ENCODE measurements at regions not wholly inside any gene's neighbourhood (a gene's known extent, or its start where the extent isn't known, plus 50 kb on each side); places are given as distances from the start of the nearest gene placed in this dataset.

DNA sequence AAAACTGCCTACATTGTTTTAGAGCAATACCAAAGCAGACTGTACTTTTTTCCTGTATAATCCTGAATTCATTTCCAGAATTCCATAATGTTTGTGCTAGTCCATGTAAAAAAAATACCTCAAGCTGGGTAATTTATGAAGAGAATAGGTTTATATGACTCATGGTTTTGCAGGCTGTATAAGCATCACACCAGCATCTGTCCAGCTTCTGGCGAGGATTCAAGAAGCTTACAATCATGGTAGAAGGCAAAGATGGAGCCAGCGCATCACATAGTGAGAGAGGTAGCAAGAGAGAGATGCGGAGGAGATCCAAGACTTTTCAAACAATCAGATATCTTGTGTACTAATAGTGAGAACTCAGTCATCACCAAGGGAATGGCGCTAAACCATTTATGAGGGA lies 280.3 kb upstream of the CDH9 start:
- no peak overlapping the region for H3K4me3 ChIP-seq (ENCODE audit: low read depth in 1 of 2, low read length in 2 of 2)
- no peaks in the 10 kb centered on the region for H4K20me1 ChIP-seq (ENCODE audit: insufficient read depth, low read length)
- H3K27ac ChIP-seq (ENCODE audit: low read length) = no peak overlapping the region
- H3K36me3 ChIP-seq (ENCODE audit: insufficient read depth, low read length) = no peaks in the 10 kb centered on the region
- DNase-seq = no peak
- no peak overlapping the region for H3K4me2 ChIP-seq (ENCODE audit: insufficient read depth, low read length)
- H3K4me1 ChIP-seq (ENCODE audit: insufficient read depth, low read length) = no peaks in the 10 kb centered on the region
- no peak overlapping the region for H2AFZ ChIP-seq (ENCODE audit: low read depth, low read length)
- TF ChIP-seq EZH2 (IDR thresholded peaks at IDR 0.05; ENCODE audit: borderline replicate concordance, low read depth, low read length, severe bottlenecking) = no peak
- TF ChIP-seq CTCF (IDR thresholded peaks at IDR 0.05; ENCODE audit: borderline replicate concordance, extremely low read depth, low read length, poor library complexity, severe bottlenecking) = no peak
- H3K9me3 ChIP-seq (ENCODE audit: insufficient read depth, low read length, severe bottlenecking) = no peaks in the 10 kb centered on the region
- ATAC-seq (ENCODE audit: insufficient read depth, low read depth) = no peak
- no peaks in the 10 kb centered on the region for H3K79me2 ChIP-seq (ENCODE audit: insufficient read depth, low read length)
- H3K27me3 ChIP-seq (ENCODE audit: insufficient read depth, low read length, poor library complexity) = no peaks in the 10 kb centered on the region
- H3K9ac ChIP-seq (ENCODE audit: low read depth, low read length) = no peak overlapping the region

DNA sequence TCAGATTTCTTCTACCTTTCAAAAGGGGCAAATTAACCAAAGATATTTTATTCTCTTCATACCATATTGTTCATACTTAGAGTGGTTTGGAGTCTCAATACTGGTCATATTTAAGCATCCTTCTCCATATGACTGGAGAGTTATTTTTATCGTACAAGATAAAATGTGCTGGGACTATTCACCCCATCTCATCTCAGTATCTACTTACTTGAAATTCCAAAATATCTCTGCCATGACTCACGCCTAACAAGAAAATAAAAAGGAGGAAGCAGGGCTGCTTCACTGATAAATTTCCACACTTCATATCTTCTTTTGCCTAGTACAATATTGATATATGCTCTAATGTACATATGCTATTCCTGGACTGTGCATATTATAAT lies 277.9 kb upstream of the CDH9 start:
- no peaks in the 10 kb centered on the region for H4K20me1 ChIP-seq (ENCODE audit: insufficient read depth, low read length)
- no peak for TF ChIP-seq EZH2 (IDR thresholded peaks at IDR 0.05; ENCODE audit: borderline replicate concordance, low read depth, low read length, severe bottlenecking)
- no peak for ATAC-seq (ENCODE audit: insufficient read depth, low read depth)
- H3K4me1 ChIP-seq (ENCODE audit: insufficient read depth, low read length) = no peaks in the 10 kb centered on the region
- H3K27ac ChIP-seq (ENCODE audit: low read length) = no peak overlapping the region
- DNase-seq = no peak
- H2AFZ ChIP-seq (ENCODE audit: low read depth, low read length) = no peak overlapping the region
- H3K9ac ChIP-seq (ENCODE audit: low read depth, low read length) = no peak overlapping the region
- H3K79me2 ChIP-seq (ENCODE audit: insufficient read depth, low read length) = no peaks in the 10 kb centered on the region
- no peaks in the 10 kb centered on the region for H3K9me3 ChIP-seq (ENCODE audit: insufficient read depth, low read length, severe bottlenecking)
- no peak overlapping the region for H3K4me2 ChIP-seq (ENCODE audit: insufficient read depth, low read length)
- H3K36me3 ChIP-seq (ENCODE audit: insufficient read depth, low read length) = no peaks in the 10 kb centered on the region
- H3K27me3 ChIP-seq (ENCODE audit: insufficient read depth, low read length, poor library complexity) = no peaks in the 10 kb centered on the region
- H3K4me3 ChIP-seq (ENCODE audit: low read depth in 1 of 2, low read length in 2 of 2) = no peak overlapping the region

DNA sequence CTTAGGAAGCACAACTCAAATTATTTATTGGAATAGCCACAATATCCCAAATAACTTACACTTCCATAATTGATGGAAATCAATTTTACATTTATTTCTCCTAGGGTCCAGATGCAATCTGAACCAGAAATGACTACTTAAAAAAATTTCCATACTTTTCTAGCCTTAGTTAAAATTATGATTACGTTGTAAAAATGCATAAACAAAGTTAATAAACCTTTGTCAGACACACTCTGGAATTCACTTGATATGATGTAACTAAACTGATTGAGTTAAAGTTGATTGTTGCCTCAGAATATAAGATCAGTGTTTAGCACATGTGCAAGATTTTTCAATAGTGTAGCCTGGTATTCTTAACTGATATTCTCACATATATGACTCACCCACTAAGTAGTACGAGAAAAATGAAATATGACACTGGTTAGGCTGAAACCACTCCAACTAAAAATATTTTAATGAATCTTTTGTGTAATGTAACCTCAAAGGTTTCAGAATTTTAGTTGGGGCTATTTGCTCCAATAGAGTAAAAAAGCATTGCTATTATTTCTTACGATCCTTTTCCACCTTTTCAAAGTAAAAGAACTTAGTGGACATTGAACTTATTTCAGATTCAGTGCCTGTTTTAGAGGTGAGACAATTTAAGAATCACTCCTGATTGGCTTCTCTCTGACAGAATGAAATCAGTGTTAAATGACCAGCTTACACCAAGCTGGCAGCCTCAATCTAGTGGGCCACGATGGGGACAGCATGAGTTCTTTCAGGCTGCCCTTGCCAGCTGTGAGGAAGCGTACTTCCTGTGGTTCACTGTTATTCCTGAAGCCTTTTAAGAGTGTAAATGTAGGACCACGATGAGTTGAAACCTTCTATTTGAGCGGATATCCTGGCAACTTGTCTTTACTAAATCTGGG lies 277.2 kb upstream of the CDH9 start:
- no peak overlapping the region for H3K4me3 ChIP-seq (ENCODE audit: low read depth in 1 of 2, low read length in 2 of 2)
- H4K20me1 ChIP-seq (ENCODE audit: insufficient read depth, low read length) = no peaks in the 10 kb centered on the region
- TF ChIP-seq EZH2 (IDR thresholded peaks at IDR 0.05; ENCODE audit: borderline replicate concordance, low read depth, low read length, severe bottlenecking) = no peak
- H3K79me2 ChIP-seq (ENCODE audit: insufficient read depth, low read length) = no peaks in the 10 kb centered on the region
- H3K4me2 ChIP-seq (ENCODE audit: insufficient read depth, low read length) = no peak overlapping the region
- H2AFZ ChIP-seq (ENCODE audit: low read depth, low read length) = no peak overlapping the region
- ATAC-seq (ENCODE audit: insufficient read depth, low read depth) = no peak
- no peaks in the 10 kb centered on the region for H3K27me3 ChIP-seq (ENCODE audit: insufficient read depth, low read length, poor library complexity)
- no peak overlapping the region for H3K9ac ChIP-seq (ENCODE audit: low read depth, low read length)
- no peaks in the 10 kb centered on the region for H3K9me3 ChIP-seq (ENCODE audit: insufficient read depth, low read length, severe bottlenecking)
- H3K27ac ChIP-seq (ENCODE audit: low read length) = no peak overlapping the region
- no peaks in the 10 kb centered on the region for H3K36me3 ChIP-seq (ENCODE audit: insufficient read depth, low read length)
- DNase-seq = no peak
- H3K4me1 ChIP-seq (ENCODE audit: insufficient read depth, low read length) = no peaks in the 10 kb centered on the region

DNA sequence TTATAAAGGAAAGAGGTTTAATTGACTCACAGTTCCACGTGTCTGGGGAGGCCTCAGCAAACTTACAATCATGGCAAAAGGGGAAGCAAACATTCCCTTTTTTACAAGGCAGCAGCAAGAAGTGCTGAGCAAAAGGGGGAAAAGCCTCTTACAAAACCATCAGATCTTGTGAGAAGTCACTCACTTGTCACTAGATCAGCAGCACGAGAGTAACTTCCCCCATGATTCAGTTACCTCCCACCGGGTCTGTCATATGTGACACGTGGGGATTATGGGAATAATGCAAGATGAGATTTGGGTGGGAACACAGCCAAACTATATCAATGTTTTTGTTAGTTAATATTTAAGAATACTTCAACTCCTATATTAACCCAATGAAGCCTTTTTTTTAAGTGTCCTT lies 275.2 kb upstream of the CDH9 start:
- no peaks in the 10 kb centered on the region for H3K27me3 ChIP-seq (ENCODE audit: insufficient read depth, low read length, poor library complexity)
- H3K27ac ChIP-seq (ENCODE audit: low read length) = no peak overlapping the region
- DNase-seq (no peak), ATAC-seq (ENCODE audit: insufficient read depth, low read depth) (no peak)
- TF ChIP-seq CTCF (IDR thresholded peaks at IDR 0.05; ENCODE audit: borderline replicate concordance, extremely low read depth, low read length, poor library complexity, severe bottlenecking) (no peak), EZH2 (IDR thresholded peaks at IDR 0.05; ENCODE audit: borderline replicate concordance, low read depth, low read length, severe bottlenecking) (no peak)
- H3K4me3 ChIP-seq (ENCODE audit: low read depth in 1 of 2, low read length in 2 of 2) = no peak overlapping the region
- H3K4me1 ChIP-seq (ENCODE audit: insufficient read depth, low read length) = no peaks in the 10 kb centered on the region
- H3K36me3 ChIP-seq (ENCODE audit: insufficient read depth, low read length) = no peaks in the 10 kb centered on the region
- H3K9ac ChIP-seq (ENCODE audit: low read depth, low read length) = no peak overlapping the region
- no peak overlapping the region for H2AFZ ChIP-seq (ENCODE audit: low read depth, low read length)
- no peaks in the 10 kb centered on the region for H3K79me2 ChIP-seq (ENCODE audit: insufficient read depth, low read length)
- H3K9me3 ChIP-seq (ENCODE audit: insufficient read depth, low read length, severe bottlenecking) = no peaks in the 10 kb centered on the region
- no peak overlapping the region for H3K4me2 ChIP-seq (ENCODE audit: insufficient read depth, low read length)
- no peaks in the 10 kb centered on the region for H4K20me1 ChIP-seq (ENCODE audit: insufficient read depth, low read length)

All from DND-41 (cell line).